WI38 (cell line): ENCODE measurements at regions not wholly inside any gene's neighbourhood (a gene's known extent, or its start where the extent isn't known, plus 50 kb on each side); places are given as distances from the start of the nearest gene placed in this dataset.

Source experiments
- H3K4me3 ChIP-seq: 2 replicates; pipeline ENCODE4 v1.5.1; 2011; ENCODE audit warnings: low read depth, mild to moderate bottlenecking, control low read depth, low read length
- TF ChIP-seq, protein P1 (sequence below): IDR thresholded peaks from 2 replicates; pipeline ENCODE4 v1.5.1; 2012; ENCODE audit warnings: low read depth, mild to moderate bottlenecking, control low read depth, low read length

DNA sequence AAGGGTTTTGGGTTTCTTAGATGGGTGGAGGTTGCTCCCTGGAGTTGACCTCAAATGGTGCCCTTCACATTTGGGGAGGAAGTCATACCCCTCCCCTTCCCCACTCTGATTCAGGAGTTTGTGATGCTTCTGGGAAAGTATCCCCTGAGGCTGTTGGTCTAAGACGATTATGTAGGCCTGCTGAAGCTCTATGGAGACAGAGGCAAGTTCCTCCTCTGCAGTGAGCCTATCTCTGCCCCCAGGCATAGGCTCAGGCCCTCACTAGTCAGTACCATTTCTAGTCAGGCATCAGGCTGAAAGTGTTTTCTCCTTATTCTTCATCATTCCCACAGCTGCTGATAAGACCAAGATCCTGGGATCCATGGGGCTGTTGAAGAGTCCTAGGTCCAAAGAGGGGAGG is 271.6 kb upstream of the NUDT12 start:
- TF ChIP-seq, protein P1, sequence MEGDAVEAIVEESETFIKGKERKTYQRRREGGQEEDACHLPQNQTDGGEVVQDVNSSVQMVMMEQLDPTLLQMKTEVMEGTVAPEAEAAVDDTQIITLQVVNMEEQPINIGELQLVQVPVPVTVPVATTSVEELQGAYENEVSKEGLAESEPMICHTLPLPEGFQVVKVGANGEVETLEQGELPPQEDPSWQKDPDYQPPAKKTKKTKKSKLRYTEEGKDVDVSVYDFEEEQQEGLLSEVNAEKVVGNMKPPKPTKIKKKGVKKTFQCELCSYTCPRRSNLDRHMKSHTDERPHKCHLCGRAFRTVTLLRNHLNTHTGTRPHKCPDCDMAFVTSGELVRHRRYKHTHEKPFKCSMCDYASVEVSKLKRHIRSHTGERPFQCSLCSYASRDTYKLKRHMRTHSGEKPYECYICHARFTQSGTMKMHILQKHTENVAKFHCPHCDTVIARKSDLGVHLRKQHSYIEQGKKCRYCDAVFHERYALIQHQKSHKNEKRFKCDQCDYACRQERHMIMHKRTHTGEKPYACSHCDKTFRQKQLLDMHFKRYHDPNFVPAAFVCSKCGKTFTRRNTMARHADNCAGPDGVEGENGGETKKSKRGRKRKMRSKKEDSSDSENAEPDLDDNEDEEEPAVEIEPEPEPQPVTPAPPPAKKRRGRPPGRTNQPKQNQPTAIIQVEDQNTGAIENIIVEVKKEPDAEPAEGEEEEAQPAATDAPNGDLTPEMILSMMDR, result no peak
- H3K4me3 ChIP-seq, result no peak overlapping the region

DNA sequence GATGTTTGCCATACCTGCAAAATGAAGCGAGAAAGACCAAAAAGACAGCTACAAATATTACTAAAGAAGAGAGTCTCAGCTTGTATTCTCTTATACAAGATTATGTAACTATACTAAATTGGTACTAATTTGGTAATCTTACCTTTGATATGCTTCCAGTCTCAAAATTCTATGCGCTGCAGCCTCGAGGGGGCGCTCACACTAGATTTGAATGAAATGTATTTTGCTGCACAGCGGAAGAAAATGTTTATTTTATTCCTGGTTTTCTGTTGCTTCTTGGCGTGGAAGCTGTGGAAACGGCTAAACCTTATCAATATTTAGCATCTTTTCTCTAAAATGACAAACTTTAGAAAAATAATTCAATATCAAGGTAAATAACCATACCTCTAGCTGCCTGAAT is 267.0 kb upstream of the NUDT12 start:
- no peak overlapping the region for H3K4me3 ChIP-seq
- TF ChIP-seq, protein P1, result no peak

DNA sequence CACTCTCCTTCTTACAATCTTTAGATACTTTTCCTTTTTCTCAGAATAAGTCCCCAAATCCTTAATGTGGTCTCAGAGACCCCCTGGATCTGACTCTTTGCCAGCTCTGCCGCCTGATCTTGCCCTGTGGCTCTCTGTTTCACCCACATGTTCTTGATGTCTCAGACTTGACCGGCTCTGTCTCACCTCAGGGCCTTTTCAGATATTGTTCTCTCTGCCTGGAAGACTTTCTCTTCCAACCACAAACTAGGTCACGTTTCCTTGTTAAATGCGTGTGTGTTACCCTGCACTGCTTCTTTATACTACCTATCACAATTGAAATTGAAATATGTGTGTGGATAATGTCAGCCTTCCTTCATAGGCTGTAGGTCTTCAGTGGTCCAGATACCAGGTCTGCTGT is 265.4 kb upstream of the NUDT12 start:
- TF ChIP-seq, protein P1, result no peak

DNA sequence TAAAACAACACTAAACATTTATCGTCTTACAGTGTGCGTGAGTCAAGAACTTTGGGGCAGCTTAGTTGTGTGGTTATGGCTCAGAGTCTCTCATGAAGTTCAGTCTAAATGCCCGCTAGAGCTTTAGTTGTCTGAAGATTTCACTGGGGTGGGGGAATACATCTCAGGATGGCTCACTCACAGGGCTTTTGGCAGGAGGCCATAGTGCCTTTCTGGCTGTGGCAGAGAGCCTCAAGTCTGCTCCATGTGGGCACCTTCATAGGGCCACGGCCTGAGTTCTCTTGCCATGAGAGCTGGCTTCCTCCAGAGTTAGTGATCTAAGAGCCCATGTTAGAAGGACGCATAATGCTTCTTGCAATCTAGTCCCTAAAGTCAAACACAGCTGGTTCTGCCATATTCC is 258.8 kb upstream of the NUDT12 start:
- no peak overlapping the region for H3K4me3 ChIP-seq
- TF ChIP-seq, protein P1, result no peak

More for the DNA sequence above, 265.4 kb upstream of the NUDT12 start:
- H3K4me3 ChIP-seq, result no peak overlapping the region

DNA sequence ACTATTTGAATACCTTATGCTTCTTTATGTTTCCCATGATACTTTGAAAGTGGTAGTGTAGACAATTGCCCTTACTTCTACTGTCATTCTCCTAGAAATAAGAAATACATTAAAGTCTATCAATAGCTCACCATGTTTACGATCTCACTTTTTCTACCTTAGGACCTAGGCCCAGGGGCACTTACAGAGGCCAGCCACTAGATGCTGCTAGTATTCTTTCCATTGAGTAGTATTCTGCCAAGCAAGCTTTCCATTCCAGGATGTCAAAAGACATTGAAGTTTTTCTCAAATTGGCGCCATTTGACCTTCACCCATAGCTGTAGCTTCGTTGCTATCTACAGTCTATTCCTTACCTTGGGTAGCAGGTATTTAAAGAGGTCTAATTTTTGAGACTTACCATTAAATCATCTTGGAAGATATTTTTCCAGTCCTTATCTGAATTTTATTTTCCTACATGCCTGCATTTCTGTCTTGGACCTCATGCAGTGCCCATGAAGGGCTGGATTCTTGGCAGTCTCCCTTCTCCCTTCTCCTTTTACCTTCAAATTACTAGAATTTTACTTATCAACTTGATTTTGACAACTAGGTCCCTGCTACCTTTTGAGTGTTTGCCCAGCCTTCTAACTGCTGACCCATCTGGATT is 246.0 kb upstream of the NUDT12 start:
- TF ChIP-seq, protein P1, result no peak
- H3K4me3 ChIP-seq, result no peak overlapping the region

DNA sequence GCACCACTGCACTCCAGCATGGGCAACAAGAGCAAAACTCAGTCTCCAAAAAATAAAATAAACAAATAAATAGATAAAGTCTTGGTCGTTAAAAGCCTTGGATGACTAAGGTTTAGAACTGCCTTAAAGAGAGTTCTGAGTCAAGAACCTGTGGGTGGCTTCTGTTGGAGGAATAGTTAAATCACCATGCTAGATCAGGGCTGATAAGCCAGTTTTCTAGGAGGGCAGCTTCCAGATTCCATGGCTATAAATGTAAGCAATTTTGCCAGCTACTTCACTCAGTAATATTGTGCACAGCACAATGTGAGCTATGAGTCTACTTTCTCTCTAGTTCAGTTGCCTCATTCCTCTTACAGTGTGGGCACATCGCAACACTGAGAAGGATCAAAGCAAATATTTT is 242.1 kb upstream of the NUDT12 start:
- no peak overlapping the region for H3K4me3 ChIP-seq
- TF ChIP-seq, protein P1, result no peak

DNA sequence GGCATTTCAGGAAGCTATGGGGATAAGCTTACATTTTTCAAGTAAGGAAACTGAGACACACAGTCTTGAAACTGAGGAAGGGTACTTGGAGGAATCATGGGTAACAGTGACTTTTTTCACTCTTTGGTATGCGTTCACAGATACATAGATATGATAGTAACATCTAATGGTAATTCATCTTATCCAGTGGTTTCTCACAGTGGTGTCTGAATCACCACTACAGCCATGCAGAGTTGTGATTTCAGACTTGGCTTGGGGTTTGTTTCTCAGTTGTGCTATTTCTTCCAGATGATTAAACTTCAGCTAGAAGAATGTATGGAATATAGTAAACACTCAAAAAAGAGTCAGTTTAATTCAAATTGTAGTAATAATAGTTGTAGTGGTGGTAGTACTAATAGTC is 239.1 kb upstream of the NUDT12 start:
- no peak overlapping the region for H3K4me3 ChIP-seq
- TF ChIP-seq, protein P1, result no peak
